OCI-LY1 (cell line): ENCODE measurements at regions not wholly inside any gene's neighbourhood (a gene's known extent, or its start where the extent isn't known, plus 50 kb on each side); places are given as distances from the start of the nearest gene placed in this dataset.
"Not testable (repeated sequence)": the region's sequence is repeated elsewhere in the genome, so short reads cannot be mapped to it uniquely, and the experiment has no call there.

Experiments
- CTCF ChIP-seq: fragments of 200-600 bp; sonication (generic), shearing (Covaris generic); IDR thresholded peaks from 2 replicates; pipeline ENCODE4 v1.5.1; 2017; ENCODE audit warnings: mild to moderate bottlenecking, antibody characterized with exemption, low read length, moderate library complexity, mixed read lengths
- EZH2 ChIP-seq: fragments of 200-600 bp; sonication (generic), shearing (Covaris generic); IDR thresholded peaks from 2 replicates; pipeline ENCODE4 v1.8.0; 2017; ENCODE audit warnings: borderline replicate concordance, mixed run types, mild to moderate bottlenecking, antibody characterized with exemption, low read length, moderate library complexity, mixed read lengths

- not testable (repeated sequence) for TF ChIP-seq CTCF, EZH2
Observed at GRCh38 chr14:22238320-22238719, 350.7 kb downstream of the DAD1 start.
